ENCODE measurements at regions not wholly inside any gene's neighbourhood (a gene's known extent, or its start where the extent isn't known, plus 50 kb on each side); places are given as distances from the start of the nearest gene placed in this dataset.

- TF ChIP-seq EZH2 (optimal IDR thresholded peaks at IDR 0.05; ENCODE audit: low read depth, low read length), result no peak
- TF ChIP-seq, protein P1, sequence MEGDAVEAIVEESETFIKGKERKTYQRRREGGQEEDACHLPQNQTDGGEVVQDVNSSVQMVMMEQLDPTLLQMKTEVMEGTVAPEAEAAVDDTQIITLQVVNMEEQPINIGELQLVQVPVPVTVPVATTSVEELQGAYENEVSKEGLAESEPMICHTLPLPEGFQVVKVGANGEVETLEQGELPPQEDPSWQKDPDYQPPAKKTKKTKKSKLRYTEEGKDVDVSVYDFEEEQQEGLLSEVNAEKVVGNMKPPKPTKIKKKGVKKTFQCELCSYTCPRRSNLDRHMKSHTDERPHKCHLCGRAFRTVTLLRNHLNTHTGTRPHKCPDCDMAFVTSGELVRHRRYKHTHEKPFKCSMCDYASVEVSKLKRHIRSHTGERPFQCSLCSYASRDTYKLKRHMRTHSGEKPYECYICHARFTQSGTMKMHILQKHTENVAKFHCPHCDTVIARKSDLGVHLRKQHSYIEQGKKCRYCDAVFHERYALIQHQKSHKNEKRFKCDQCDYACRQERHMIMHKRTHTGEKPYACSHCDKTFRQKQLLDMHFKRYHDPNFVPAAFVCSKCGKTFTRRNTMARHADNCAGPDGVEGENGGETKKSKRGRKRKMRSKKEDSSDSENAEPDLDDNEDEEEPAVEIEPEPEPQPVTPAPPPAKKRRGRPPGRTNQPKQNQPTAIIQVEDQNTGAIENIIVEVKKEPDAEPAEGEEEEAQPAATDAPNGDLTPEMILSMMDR (IDR thresholded peaks at IDR 0.05; ENCODE audit: low read length), result no peak
- Histone ChIP-seq H3K27me3 (replicated peaks; ENCODE audit: insufficient read depth, low read length) (no peaks in the 10 kb centered on the region), H3K27ac (ENCODE audit: low read length) (no peak overlapping the region), H3K4me2 (ENCODE audit: low read depth, low read length) (no peak overlapping the region), H3K79me2 (ENCODE audit: low read length) (no peaks in the 10 kb centered on the region), H2AFZ (ENCODE audit: low read length) (no peak overlapping the region), H3F3A (ENCODE audit: insufficient read depth, low read length) (no peaks in the 10 kb centered on the region), H3K4me1 (ENCODE audit: low read length) (no peaks in the 10 kb centered on the region), H3K4me3 (ENCODE audit: low read length) (no peak overlapping the region), H4K20me1 (ENCODE audit: insufficient read depth, low read length) (no peaks in the 10 kb centered on the region), H3K9ac (ENCODE audit: low read length) (no peak overlapping the region), H3K36me3 (replicated peaks; ENCODE audit: insufficient read depth, low read length) (no peaks in the 10 kb centered on the region), H3K9me2 (replicated peaks; ENCODE audit: insufficient read depth, low read length) (no peaks in the 10 kb centered on the region), H3K9me3 (replicated peaks; ENCODE audit: insufficient read depth, low read length) (no peaks in the 10 kb centered on the region)
- DNase-seq, result no peak
Measured at GRCh38 chr2:7846607-7847006, 835.2 kb upstream of the ID2 start.

DNA sequence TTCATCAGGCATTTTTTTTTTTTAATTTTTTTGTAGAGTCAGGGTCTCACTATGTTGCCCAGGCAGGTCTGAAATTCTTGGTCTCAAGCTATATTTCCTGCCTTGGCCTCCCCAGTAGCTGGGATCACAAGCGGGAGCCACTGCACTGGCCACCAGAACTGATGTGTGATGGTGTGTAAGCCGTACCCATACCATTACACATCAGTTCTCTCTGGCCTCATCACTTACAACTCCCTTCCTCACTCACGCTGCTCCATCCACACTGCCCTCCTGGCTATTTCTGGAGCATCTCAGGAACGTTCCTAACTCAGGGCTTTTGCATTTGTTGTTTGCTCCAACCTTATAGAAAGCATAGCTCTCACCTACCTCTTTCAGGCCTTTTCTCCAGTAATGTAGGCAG lies 834.5 kb upstream of the ID2 start:
- Histone ChIP-seq H3K27me3 (replicated peaks; ENCODE audit: insufficient read depth, low read length) (no peaks in the 10 kb centered on the region), H3K9me2 (replicated peaks; ENCODE audit: insufficient read depth, low read length) (no peaks in the 10 kb centered on the region), H3K4me2 (ENCODE audit: low read depth, low read length) (no peak overlapping the region), H3K4me3 (ENCODE audit: low read length) (no peak overlapping the region), H2AFZ (ENCODE audit: low read length) (no peak overlapping the region), H3K79me2 (ENCODE audit: low read length) (no peaks in the 10 kb centered on the region), H3K27ac (ENCODE audit: low read length) (no peak overlapping the region), H3K9ac (ENCODE audit: low read length) (no peak overlapping the region), H3K4me1 (ENCODE audit: low read length) (no peaks in the 10 kb centered on the region), H3K9me3 (replicated peaks; ENCODE audit: insufficient read depth, low read length) (no peaks in the 10 kb centered on the region), H3F3A (ENCODE audit: insufficient read depth, low read length) (no peaks in the 10 kb centered on the region), H4K20me1 (ENCODE audit: insufficient read depth, low read length) (no peaks in the 10 kb centered on the region), H3K36me3 (replicated peaks; ENCODE audit: insufficient read depth, low read length) (no peaks in the 10 kb centered on the region)
- TF ChIP-seq, protein P1 (IDR thresholded peaks at IDR 0.05; ENCODE audit: low read length), result no peak
- TF ChIP-seq EZH2 (optimal IDR thresholded peaks at IDR 0.05; ENCODE audit: low read depth, low read length) (no peak), EZH2phosphoT487 (IDR thresholded peaks at IDR 0.05; ENCODE audit: low read length) (no peak)
- DNase-seq, result no peak

- TF ChIP-seq EZH2phosphoT487 (IDR thresholded peaks at IDR 0.05; ENCODE audit: low read length) (no peak), EZH2 (optimal IDR thresholded peaks at IDR 0.05; ENCODE audit: low read depth, low read length) (no peak)
- TF ChIP-seq, protein P1 (IDR thresholded peaks at IDR 0.05; ENCODE audit: low read length), result no peak
Measured at GRCh38 chr2:7849027-7849426, 832.8 kb upstream of the ID2 start.

More at GRCh38 chr2:7849027-7849426, 832.8 kb upstream of the ID2 start:
- Histone ChIP-seq H3K27me3 (replicated peaks; ENCODE audit: insufficient read depth, low read length) (no peaks in the 10 kb centered on the region), H3K4me1 (ENCODE audit: low read length) (no peaks in the 10 kb centered on the region), H3K36me3 (replicated peaks; ENCODE audit: insufficient read depth, low read length) (no peaks in the 10 kb centered on the region), H3F3A (ENCODE audit: insufficient read depth, low read length) (no peaks in the 10 kb centered on the region), H3K9me3 (replicated peaks; ENCODE audit: insufficient read depth, low read length) (no peaks in the 10 kb centered on the region), H3K27ac (ENCODE audit: low read length) (no peak overlapping the region), H3K4me2 (ENCODE audit: low read depth, low read length) (no peak overlapping the region), H3K9ac (ENCODE audit: low read length) (no peak overlapping the region), H2AFZ (ENCODE audit: low read length) (no peak overlapping the region), H4K20me1 (ENCODE audit: insufficient read depth, low read length) (no peaks in the 10 kb centered on the region), H3K9me2 (replicated peaks; ENCODE audit: insufficient read depth, low read length) (no peaks in the 10 kb centered on the region), H3K79me2 (ENCODE audit: low read length) (no peaks in the 10 kb centered on the region), H3K4me3 (ENCODE audit: low read length) (no peak overlapping the region)
- DNase-seq, result no peak
